GM21515 (cell line): ENCODE measurements at regions not wholly inside any gene's neighbourhood (a gene's known extent, or its start where the extent isn't known, plus 50 kb on each side); places are given as distances from the start of the nearest gene placed in this dataset.

ENCODE experiments used
- ATAC-seq: cut with Tn5 transposase; IDR thresholded peaks from one replicate; pipeline ENCODE4 v1.9.1; 2021; ENCODE audit not compliant: unreplicated experiment

DNA sequence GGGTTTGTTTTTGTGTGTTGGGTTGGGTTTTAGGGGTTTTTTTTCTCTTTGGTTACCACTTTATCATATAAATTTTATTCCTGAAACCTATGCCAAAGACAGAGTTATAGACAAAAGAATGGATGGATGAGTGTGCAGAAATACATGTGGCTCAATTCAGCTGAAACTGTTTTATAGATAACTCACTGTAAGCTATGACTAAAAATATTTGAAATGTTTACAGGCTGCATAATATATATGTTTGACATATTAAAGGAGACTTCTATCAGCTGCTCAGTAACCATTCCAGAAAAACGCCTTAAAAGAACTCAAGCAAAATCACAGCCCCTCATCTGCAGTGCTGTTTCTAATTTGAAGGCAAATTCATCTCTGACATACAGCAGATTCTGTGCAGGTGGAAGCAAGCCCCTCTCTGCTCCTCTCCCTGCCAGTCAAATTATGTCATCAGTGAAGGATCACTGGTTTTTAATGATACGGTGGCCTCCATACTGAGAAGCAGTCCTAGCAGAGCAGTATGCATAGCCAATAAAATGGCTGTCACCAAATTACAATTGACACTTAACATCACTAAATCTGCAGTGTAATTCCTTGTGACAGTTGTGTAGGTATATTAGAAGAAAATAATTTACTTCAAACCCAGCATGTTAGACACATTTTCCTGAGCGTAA lies 301.6 kb downstream of the NR2F1-AS1 start:
- no peak for ATAC-seq

DNA sequence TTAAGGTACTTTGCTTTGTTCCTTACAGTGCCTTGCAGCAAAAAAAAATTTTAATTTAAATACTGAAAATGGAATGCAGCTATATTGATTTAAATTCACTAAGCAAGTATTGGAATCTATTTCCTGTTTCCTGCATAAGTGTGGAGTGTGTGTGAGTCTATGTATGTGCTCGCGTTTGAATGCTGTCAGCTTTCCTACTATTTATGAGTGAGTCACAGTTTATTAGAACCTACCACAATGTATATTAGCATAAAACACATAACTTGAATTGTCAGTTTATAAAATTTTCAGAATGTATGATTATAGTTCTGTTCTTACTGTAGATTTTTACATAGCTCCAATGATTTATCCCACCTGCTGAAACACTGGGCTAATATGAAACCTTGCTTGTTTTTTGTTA lies 302.1 kb downstream of the NR2F1-AS1 start:
- ATAC-seq: no peak

DNA sequence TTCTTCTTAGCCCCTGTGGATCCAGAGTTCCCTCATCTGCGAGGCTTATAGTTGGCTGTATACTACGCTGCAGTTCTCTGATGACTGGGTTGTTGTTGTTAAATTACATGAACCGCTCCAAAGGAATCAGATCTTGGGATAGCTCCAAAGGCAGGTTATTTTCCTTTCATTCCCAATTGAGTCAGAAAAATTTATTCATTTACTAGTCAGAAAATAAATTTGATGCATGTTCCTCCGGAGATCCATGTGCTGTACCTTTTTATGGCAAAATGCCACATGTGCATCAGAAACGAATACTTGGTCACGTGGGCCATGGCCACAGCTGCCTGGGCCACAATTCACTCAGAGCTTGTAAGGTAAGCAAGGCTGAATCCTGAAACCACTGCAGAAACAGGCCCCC lies 304.0 kb downstream of the NR2F1-AS1 start:
- ATAC-seq: no peak

DNA sequence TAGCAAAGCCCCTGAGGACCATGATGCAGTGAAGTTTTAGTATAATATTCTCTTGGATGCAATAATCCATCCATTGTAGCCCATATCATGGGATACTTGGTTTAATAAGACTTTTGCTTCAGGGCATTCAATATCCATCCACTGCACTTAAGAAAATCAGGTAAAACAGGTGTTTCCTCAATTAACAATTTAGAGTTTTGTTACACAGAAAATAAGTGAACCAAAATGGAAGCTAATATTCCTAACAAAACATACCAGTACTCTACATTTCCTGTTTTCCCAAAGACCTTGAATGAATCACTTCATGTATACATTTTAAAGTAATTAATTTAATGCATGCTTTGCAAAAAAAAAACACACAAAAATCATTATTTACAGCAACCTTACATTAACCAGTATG lies 305.6 kb downstream of the NR2F1-AS1 start:
- no peak for ATAC-seq

DNA sequence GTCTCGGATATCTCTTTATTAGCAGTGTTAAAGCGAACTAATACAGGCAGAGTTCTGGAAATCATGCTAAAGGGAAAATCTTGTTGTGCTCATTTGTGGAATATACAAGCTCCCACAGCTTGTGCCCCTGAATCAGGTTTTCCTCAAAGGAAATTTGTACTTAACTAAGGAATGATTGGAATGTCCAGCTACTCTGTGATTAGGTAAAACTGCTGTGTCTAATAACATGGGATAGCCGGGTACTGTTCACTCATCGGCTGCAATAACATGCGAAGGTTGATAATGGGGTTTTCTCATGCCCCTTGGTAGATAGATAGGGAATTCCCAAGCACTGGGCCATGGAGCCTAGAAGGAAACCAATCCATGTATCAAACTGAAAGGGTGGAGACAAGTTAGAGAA lies 306.7 kb downstream of the NR2F1-AS1 start:
- ATAC-seq: no peak

DNA sequence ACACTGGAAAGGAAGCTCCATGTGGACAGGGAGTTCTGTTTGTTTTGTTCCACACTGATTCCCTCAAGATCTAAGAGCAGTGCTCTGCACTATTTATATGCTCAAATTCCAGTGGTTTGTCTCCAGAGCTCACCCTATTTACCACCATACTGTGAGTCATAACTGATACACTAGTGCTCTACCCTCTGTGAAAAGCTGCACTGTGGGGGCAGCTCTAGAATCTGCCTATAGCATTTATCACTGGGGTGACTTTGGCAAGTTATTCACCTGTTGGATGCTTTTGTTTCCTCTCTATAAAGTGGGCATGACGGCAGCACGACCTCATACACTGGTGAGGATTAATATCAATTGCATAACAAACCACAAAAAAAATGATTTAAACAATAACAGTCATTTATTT lies 307.8 kb downstream of the NR2F1-AS1 start:
- ATAC-seq: no peak

DNA sequence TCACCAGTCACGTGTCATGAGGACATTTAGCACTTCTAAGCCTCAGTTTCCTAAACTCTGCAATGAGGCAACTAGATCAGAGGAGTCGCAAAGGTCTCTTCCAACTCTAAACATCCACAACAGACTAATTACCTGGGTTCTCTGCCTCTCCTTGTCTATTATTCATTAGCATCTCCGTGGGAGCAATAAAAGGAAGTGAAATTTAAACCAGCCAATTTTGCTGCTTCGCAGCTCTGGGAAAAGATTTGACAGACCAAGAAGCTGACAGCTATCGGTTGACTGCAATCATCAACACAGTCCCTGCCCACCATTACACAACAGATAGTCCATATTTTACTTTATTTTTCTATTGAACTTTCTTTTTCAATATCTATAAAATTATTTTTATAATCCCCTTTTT lies 308.9 kb downstream of the NR2F1-AS1 start:
- no peak for ATAC-seq

DNA sequence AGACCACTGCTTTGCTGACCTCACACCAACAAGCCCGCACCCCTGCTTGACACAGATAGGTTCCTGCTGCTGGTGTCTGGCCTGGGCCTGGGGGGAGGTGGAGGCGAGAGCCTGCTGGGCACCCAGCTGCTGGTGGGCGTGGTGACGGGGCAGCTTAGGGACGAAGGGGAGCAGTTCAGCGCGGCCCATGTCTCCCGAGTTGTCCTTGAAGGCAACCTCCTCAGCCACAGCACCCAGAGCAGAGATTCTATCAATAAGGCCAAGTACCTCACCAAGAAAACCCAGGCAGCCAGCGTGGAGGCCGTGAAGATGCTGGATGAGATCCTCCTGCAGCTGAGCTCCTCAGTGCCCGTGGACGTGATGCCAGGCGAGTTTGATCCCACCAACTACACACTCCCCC lies 313.3 kb downstream of the NR2F1-AS1 start:
- ATAC-seq: no peak

DNA sequence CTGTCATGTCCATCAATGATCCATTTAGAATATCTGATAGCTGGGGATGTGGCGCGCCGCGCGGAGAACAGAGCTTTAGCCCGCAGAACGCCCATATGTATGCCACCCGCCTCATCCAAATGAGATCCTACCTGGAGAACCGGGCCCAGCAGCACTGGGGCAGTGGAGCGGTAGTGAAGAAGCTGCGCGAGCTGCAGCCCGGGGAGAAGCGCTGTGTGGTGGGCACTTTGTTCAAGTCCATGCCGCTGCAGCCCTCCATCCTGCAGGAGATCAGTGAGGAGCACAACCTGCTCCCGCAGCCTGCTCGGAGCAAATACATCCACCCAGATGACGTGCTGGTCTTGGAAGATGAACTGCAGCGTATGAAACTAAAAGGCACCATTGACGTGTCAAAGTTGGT lies 313.7 kb downstream of the NR2F1-AS1 start:
- ATAC-seq: no peak

DNA sequence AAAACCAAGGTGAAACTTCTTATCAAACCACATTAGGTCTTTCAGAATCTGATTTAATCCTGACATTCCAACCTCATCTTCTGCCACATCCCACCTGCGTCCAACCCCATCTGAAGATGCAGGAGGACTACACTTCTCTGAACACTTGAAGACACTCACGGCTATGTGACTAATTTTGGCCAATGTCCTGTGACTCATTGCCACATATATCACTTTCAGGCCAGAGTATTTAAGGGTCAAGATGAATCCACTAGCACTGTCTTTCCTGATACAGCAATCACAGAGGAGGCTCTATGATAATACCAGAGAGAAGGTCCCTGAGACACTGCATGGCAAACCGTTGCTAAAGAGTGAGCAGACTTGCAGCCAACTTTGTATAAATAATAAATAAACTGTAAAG lies 323.4 kb downstream of the NR2F1-AS1 start:
- no peak for ATAC-seq

DNA sequence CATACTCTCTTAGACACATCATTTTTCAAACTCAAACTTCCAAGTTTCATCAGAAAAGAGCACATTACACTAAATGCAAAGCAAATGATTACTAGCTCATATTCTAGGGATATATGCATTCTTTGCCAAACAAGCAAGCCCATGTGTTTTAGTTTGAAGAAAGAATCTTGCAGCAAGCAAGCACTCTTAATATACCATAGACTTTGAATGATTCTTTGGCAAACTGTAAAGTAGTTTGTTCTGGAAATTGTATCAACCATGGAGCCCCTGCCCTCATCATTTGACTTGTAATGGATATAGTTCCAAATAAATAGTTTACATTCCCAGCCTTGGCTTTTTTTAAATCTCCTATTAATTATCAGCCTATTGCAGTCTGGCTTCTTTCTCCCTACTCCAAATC lies 325.2 kb downstream of the NR2F1-AS1 start:
- ATAC-seq: no peak

DNA sequence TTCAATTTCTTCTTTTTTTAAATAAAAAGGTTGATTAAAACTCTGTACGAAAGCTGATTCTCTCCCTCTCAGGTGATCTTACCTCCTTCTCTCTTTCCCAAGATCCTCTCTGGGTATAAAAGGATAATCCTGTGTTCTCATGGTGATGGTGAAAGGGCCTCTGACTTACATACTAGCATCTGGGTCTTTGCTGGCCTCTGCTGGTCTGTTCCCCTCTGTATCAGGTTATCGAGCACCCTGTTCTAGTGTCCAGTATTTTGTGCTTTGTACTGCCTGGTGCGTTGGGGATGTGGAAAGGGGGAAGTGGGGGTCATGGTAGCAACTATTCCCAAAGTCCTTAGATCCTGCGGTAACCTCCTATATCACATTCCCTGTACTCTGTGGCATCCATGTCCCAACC lies 328.9 kb downstream of the NR2F1-AS1 start:
- ATAC-seq: no peak

DNA sequence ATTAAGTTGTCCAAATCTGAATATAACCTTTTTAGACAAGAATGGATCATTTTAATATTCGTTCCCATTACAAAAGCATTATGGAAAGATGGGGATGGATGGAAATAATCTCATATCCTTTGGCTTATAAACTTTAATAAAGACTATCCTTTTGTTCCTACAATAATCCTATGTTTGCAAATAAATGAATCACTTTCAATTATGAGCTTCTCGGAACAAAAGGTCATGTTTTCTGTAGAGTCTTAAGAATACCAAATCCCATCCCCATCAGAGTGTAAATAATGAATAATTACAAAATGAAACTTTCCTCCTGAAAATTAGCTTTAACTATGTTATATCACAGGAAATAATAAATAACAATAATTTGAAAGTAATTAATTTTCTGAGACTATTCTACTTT lies 329.7 kb downstream of the NR2F1-AS1 start:
- no peak for ATAC-seq

DNA sequence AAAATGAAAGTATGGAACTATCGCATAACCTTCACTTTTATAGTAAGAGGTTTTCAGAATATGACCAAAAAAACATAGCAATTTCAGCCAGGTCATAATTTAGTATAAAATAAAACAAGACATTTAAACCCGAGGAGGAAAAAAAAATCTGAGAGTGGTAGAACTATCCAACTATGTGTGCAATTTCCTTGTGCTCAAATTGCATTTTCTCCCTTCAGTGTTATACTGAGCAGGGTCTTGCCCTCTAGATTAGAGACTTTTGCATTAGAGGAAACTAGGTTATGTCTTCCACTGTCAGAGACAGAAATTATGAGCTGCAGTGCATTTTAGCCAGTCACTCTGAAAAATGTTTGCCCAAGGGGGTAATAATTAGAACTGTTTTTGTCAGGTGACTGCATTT lies 330.6 kb downstream of the NR2F1-AS1 start:
- ATAC-seq: no peak

DNA sequence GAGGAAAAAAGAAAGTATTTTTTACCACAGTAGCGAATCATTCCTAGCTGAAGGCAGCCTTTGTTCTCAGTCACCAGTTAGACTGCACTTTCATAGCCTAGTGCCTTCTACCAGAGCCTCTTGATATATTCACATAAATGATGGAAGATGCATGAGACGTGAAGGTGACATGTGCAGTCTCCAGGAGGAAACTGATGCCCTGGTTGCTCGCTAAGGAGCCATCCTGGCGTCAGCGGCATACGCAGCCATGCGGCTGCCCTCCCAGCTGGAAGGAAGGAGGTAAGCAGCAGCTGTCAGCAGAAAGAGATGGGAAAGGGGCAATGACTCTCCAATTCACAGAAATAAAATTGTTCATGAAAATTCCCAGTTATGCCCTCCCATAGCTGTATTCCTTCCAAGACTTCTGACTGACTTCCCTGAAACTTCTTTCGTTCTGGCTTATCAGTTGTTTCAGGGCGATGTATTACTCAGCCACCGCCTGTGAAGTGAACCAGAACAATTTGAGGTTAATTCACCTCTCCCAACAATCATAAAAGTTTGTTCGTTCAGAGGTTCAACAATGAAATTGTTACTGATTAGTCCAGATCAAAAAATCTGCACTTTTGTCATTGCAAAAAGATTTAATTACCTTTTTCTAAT lies 331.2 kb downstream of the NR2F1-AS1 start:
- no peak for ATAC-seq

DNA sequence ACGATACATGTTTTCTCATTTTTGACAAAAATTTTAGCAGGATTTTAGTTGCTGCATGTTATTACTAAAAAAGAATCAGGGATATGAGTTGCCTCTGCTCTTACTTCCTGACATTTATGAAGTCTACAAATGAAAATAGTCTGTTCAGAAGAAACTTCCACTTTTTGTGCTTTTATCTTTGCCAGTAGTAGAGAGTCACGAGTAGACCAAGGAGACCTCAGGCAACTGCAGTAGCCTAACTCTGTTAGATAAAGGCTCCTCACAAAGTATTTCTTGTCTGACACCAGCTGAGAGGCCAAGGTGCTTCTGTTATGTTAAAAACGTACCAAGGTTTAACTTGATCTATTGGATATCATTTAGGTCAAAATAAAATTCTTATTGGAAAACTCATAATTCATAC lies 333.9 kb downstream of the NR2F1-AS1 start:
- ATAC-seq: no peak

DNA sequence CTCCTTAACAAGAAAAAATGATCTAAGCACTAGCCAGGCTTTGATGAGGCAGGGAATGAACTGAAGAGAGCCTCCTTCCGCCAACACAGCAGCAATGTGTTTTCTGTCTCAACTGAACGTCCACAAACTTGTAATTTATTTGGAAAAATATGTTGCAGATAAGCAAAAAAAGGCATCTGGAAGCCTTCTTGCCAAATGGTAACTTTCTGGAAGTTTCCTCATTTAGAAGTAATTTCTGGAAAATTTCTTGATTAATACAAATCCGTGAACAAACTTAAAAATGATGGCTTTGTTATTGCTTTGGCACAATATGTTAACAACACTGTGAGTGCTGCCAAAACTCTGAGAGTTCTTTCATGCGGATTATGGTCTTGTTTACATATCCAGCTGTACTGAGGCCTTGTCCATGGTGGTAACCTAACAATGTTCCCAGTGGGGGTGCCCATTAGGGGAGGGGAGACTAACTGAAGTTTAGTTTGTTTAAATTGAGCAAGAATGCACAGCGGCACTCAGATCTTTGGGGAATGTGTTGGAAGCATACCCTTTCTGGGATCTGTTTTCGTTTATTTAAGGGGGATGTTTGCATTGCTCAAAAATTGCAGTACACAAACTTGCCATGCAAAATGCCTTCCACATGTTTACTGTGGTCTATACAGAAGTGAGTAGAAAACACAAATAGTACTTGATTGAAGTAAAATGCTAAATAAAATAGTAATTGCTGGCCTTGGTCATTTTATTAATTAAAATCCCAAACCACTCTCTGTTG lies 334.7 kb downstream of the NR2F1-AS1 start:
- no peak for ATAC-seq

DNA sequence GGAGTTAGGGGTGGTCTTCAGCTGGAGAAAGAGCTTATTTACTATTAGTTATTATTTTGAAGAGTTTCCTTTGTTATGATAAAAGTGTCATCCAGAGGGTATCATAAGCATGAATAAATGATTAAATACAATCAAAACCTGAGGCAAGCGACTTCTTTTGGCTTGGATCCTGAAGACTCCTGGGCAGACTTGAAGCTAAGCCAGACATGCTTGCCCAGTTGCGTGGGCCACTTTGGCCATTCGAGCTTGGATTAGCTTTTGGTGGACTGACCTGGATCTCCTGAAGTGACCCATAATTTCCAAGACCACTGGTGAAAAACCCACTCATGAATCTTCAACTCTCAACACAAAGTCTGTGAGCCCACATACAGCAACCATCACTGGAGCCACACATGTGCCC lies 335.8 kb downstream of the NR2F1-AS1 start:
- ATAC-seq: no peak

DNA sequence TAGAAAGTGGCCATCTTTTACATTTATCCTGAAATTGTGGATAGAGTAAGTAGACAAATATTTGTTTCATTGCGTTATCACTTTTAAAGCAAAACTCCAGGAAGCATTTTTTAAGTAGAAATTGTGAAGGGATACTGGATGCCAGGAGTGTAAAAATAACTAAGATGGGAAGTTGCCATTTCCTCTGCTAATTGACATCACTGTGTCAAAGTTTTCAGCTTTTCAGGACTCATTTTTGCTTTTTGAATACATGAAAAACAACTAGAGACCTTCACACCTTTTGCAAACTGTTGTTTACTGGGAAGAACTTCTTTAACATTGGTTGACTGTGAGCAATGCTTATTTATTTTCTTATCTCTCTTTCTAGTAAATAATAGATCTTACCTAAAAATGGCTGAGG lies 337.5 kb downstream of the NR2F1-AS1 start:
- ATAC-seq: no peak

DNA sequence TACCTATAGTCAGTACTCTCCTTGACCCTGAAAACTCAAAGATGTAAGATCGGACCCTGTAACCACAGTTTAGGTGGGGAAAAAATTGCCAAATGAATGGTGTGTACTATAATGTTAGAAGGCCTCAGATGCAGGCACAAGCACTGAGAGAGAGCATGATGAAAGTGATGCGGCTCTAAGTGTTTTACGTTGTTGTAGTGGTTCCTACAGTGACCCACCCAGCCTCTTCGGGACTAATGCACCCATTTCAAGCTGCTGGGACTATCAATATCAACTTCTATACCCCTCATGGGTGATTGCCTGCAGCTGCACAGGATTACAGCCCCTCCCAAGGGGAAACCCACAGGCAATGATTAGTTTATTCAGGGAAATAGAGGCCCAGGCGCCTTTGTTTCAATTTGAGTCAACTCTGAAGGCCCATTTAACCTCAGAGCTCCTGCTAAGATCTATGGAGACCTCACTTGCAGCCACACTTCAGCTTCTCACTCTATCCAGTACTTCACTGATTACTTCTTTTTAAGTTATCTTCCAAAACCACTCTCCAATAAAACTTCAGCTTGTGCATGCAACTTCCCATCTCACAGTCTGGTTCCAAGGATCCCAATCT lies 340.7 kb downstream of the NR2F1-AS1 start:
- no peak for ATAC-seq

DNA sequence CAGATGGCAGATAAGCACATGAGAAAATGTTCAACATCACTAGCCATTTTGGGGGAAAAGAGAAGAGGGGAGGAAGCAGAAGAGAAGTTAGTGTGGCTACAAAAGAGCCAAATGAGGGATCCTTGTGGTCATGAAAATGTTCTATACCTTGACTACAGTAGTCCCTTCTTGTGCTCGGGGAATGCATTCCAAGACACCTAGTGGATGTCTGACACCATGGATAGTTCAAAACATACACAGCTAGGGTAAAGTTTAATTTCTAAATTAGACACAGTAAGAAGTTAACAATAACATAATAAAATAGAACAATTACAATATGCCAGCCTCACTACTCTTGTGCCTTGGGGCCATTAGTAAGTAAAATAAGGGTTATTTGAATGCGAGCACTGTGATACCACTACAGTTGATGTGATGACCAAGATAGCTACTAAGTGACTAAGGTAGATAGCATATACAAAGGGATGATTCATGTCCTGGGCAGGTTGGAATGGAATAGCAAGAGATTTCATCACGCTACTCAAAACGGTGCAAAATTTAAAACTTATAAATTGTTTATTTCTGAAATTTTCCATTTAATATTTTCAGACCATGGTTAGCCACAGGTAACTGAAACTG lies 344.1 kb downstream of the NR2F1-AS1 start:
- no peak for ATAC-seq

DNA sequence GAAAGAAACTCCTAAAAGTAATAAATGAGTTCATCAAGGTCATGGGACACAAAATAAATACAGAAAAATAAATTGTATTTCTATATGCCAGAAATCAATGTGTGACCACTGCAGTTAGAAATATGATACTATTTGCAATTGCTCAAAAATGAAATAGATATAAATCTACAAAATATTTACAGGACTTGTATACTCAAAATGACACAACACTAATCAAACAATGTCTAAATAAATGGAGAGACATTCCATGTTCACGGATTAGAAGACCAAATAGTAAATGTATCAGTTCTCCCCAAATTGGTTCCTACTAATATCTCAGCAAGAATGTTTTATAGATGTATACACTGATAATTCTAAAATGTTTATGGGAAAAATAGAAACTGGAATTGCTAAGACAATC lies 345.3 kb downstream of the NR2F1-AS1 start:
- ATAC-seq: no peak
